ENCODE measurements at regions not wholly inside any gene's neighbourhood (a gene's known extent, or its start where the extent isn't known, plus 50 kb on each side); places are given as distances from the start of the nearest gene placed in this dataset.

GRCh38 chr1:116827607-116828105 is 73.4 kb downstream of the CD2 start:
- DNase-seq (ENCODE audit: extremely low read depth, low read depth): no peak

GRCh38 chr1:116832308-116832931 is 77.3 kb upstream of the PTGFRN start:
- TF ChIP-seq CTCF (IDR thresholded peaks at IDR 0.05; ENCODE audit: low read depth, low read length): no peak
- DNase-seq (ENCODE audit: extremely low read depth, low read depth): no peak

More at GRCh38 chr1:116827607-116828105, 73.4 kb downstream of the CD2 start:
- TF ChIP-seq CTCF (IDR thresholded peaks at IDR 0.05; ENCODE audit: low read depth, low read length): no peak

GRCh38 chr1:116832932-116833578 is 76.7 kb upstream of the PTGFRN start:
- no peak for DNase-seq (ENCODE audit: extremely low read depth, low read depth)
- TF ChIP-seq CTCF (IDR thresholded peaks at IDR 0.05; ENCODE audit: low read depth, low read length): no peak

- no peak for TF ChIP-seq CTCF (IDR thresholded peaks at IDR 0.05; ENCODE audit: low read depth, low read length)
- DNase-seq (ENCODE audit: extremely low read depth, low read depth): no peak
Observed at GRCh38 chr1:116833718-116834117, 76.0 kb upstream of the PTGFRN start.

GRCh38 chr1:116834595-116834994 is 75.1 kb upstream of the PTGFRN start:
- DNase-seq (ENCODE audit: extremely low read depth, low read depth): no peak
- no peak for TF ChIP-seq CTCF (IDR thresholded peaks at IDR 0.05; ENCODE audit: low read depth, low read length)

- TF ChIP-seq CTCF (IDR thresholded peaks at IDR 0.05; ENCODE audit: low read depth, low read length): no peak
Observed at GRCh38 chr1:116835161-116835560, 74.6 kb upstream of the PTGFRN start.

GRCh38 chr1:116836099-116836498 is 73.6 kb upstream of the PTGFRN start:
- DNase-seq (ENCODE audit: extremely low read depth, low read depth): no peak
- TF ChIP-seq CTCF (IDR thresholded peaks at IDR 0.05; ENCODE audit: low read depth, low read length): no peak

More at GRCh38 chr1:116835161-116835560, 74.6 kb upstream of the PTGFRN start:
- no peak for DNase-seq (ENCODE audit: extremely low read depth, low read depth)
